ENCODE measurements at regions not wholly inside any gene's neighbourhood (a gene's known extent, or its start where the extent isn't known, plus 50 kb on each side); places are given as distances from the start of the nearest gene placed in this dataset.

GRCh38 chr1:25074351-25075227 lies 144.5 kb upstream of the RUNX3 start:
- no peak for DNase-seq

DNA sequence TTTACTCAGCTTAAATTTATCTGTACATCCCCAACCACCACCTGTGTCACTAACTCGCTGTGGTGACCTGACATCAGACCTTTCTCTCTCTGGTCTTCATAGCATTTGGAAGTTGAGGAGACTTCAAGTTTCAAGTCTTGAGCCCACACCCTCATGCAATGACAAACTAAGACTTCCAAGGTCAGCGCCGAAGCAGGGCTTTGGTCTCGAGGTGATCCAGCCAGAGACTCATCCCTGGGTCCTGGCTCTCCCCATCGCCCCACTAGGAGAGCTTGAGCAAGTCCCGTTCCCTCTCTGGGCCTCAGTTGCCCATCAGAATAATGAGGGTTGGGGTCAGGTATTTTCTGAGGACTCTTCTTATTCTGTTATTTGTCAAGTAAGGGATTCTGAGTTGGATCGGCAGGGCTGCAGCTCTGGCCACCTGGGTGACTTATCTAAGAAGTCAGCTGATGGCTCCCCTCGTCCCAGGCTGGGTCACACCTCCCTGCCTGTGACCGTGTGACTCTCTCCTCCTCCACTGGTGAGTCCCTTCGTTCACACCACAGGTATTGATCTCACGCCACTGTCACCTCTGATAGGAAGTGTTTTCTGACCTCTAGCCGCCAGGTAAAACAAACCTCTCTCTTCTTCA lies 143.7 kb upstream of the RUNX3 start:
- no peak for DNase-seq

DNA sequence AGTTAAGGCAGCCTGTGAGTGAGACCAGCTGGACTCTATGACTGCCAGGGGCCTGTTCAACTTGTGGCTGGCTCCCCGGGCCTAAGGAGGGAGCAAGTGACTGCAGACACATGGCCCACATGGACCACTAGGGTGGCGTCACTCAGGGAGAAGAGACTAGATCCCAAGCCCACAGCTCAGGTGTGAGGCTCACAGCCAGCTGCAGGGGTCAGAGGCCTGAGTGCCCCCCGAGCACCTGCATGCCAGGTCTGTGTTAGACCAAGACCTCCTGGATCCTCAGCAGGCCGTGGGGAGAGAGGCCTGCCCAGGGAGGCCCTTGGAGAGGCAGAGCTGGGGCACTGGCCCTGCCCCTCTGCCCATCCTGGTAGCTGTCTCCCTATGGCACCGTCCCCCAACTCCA lies 142.4 kb upstream of the RUNX3 start:
- DNase-seq, result no peak

GRCh38 chr1:25068829-25069228 lies 138.8 kb upstream of the RUNX3 start:
- DNase-seq, result peak; percentile 3 to 10

DNA sequence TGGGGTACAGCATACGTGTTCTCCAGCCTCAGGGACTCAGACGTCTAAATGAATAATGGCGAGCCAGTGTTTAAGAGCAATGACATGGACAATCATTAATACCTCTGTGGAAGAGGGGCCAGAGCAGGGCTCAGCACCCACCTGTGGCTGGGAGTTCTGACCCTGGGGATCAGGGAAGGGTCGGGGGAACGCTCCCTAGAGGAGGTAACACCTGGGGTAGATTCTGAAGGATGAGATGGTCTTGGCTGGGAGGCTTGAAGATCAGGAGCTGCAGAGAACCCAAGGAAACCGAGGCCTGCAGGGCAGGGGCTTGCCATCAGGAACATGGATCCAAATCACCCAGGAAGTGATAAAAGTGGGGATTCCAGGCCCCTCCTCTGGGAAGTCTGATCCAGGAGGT lies 138.2 kb upstream of the RUNX3 start:
- DNase-seq, result no peak

- DNase-seq, result no peak
Measured at GRCh38 chr1:25067518-25068251, 137.6 kb upstream of the RUNX3 start.

DNA sequence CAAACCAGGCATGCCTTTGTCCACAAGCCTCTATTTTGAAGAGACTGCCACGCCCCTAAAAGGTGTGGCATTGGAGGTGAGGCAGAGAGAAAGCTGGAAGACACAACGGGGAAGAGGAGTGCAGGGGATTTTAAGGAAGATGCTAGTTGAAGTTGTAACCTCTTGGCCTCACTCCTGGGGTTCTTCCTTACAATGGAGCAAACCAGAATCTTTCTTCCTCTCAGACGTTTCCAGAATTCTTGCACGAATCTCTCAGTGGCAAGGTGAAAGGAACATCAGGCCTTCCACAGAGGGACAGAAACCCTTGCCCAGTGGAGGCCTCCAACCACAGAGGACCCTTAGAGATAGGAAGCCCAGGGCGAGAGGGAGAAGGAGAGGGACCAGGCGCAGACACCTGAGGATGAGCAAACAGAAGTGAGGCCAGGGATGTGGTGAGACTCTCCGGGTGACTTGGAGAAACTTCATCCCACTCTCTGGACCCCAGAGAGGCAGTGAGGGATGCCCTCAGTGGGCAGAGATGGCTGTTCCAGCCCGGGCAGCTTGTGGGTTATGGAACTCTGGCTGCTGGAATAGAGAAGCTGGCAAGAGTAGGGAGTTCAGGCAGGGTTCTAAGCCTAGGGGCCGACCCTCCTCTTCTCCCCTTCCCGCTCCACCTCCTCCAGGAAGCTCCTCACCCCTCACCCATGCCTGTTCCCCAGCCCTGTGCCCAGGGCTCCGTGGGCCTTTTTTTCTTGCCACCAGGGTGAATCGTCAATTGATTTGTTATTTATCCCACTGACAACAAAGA lies 136.8 kb upstream of the RUNX3 start:
- no peak for DNase-seq

GRCh38 chr1:25066256-25066655 lies 136.2 kb upstream of the RUNX3 start:
- no peak for DNase-seq

GRCh38 chr1:25065795-25066238 lies 135.7 kb upstream of the RUNX3 start:
- DNase-seq, result no peak

- DNase-seq, result no peak
Measured at GRCh38 chr1:25065321-25065721, 135.2 kb upstream of the RUNX3 start.

- peak in 1 of 2 experiments; percentile 6 for DNase-seq
Measured at GRCh38 chr1:25064465-25065240, 134.6 kb upstream of the RUNX3 start.

DNA sequence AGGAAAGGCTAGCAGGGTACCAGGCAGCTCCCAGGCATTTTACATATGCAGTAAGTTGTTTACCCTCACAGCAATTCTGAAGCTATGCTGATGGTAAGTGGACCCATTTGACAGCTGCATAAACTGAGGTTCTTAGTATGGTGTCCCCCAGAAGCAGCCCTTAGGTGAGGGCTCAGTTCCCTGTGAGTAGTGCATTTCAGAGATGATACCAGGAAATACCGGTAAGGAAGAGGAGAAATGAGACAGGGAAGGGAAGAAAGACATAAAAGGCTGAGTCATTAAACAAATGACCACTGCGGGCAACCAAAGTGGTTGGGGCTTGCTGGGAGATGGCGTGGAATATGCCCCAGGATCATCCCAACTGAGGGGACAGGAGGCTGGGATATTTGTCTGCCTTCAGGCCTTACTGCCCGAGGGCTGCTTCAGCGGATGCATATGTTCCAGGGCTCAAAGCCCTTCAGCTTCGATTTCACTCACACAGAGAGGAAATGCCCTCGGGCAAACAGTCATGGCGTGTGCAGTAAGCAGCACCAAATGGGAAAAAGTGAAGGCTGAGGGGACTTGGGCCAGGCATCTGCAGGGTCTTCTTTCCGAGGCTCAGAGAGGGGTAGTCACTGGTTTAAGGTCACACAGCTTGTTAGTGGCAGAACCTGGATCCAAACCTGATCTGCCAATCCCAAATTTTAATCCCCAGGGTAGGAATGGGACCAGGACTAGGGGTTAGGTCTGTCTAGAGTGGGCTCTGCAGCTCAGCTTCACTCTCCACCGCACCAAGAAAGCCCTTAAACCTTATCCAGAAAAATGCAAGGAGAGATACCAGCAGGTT lies 133.7 kb upstream of the RUNX3 start:
- no peak for DNase-seq

DNA sequence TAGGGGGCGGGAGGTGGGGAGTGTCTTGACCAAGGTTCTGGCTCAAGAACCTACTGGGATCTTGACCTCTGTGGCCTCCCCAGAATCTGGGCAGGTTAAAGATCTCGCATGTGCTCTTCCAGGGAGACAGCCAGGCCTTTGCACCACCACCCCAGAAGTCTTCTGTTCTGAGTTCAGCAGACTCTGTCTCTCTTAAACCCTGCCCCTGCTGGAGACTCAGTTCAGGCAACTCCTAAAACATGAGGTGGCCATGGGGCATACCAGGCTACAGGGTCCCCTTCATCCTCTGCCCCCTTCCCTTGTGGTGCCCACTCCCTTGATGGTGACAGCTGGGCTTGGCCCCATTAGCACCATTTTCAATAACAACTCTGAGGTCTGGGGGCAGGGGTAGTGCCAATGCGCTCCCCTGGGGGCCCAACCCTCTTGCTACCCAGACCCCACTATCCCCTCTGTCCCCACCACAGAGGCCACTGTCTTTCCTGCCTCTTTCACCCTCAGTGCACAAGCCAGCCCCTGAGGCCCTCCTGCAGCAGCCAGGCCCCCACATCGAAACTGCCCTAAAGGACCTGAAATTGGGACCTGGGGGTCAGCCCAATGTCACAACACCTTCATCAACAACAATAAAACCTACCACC lies 132.7 kb upstream of the RUNX3 start:
- no peak for DNase-seq

DNA sequence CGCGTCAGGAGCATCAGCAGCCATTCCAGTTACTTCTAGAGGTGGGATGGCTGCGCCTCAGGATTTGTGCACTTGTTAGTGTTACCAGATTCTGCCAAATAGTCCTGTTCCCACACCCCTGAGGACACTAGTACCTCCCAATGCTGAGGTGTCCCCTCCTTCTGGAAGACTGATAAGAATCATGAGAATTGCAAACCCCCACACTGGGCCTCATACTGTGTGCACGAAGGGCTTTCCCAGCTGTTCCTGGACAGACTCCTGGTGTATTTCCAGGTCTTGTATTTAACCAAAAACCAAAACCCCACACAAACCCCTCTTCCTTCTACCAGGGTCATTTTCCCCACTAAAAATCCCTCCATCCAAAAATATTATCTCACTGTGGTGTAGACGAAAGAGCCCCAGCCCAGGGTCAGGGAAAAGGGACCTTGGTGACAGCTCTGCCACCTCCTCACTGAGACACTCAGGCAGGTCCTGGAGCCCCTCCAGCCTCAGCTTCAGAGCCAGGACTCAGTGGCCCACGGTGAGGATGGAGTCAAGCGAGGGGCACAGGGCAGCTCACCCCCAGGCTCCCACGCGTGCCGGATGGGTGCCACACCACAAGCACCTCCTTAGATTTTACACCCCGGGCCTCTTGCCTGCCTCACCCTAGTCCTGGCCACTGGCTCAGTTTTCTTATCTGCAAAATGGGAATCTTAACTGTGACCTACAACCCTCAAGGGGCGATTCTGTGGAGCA lies 131.4 kb upstream of the RUNX3 start:
- DNase-seq, result no peak

- DNase-seq, result no peak
Measured at GRCh38 chr1:25057188-25057587, 127.1 kb upstream of the RUNX3 start.

DNA sequence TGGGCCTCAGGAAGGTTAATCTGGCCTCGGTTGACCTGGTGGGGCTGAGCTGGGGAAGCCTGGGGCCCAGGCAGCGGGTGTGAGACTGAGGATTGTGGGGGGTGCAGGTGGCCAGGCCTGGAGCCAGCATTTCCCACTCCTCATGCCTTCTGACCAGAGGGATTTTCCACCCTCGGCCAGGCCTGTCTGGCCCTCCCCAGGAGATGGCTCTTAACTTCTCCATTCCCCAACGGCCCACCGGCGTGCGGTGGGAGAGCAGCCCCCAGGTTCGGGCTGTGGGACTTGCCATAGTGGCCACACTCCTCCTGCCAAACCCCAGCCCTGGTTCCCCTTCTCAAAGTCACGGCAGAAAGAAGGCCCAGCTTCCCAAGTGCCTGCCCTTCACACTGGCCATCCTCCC lies 126.5 kb upstream of the RUNX3 start:
- no peak for DNase-seq

DNA sequence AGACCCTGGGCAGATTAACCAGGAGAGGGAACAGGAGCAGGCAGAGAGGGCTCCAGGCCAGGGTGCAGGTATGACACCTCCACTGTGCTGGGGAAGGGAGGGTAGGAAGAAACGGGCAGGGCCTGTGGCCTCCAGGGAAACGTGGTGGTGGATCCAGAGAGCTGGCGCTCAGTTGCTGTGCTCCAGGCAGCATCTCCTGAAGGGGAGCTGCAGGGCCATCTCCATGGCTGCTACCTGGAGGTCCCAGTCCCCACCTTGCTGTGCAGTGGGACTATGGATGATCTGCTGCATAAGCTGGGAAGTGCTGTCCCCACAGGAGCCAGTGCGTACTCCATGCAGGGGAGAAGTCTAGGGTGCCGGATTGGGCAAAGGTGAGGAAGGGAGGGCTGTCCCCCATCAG lies 125.9 kb upstream of the RUNX3 start:
- no peak for DNase-seq

GRCh38 chr1:25055324-25055780 lies 125.3 kb upstream of the RUNX3 start:
- no peak for DNase-seq

DNA sequence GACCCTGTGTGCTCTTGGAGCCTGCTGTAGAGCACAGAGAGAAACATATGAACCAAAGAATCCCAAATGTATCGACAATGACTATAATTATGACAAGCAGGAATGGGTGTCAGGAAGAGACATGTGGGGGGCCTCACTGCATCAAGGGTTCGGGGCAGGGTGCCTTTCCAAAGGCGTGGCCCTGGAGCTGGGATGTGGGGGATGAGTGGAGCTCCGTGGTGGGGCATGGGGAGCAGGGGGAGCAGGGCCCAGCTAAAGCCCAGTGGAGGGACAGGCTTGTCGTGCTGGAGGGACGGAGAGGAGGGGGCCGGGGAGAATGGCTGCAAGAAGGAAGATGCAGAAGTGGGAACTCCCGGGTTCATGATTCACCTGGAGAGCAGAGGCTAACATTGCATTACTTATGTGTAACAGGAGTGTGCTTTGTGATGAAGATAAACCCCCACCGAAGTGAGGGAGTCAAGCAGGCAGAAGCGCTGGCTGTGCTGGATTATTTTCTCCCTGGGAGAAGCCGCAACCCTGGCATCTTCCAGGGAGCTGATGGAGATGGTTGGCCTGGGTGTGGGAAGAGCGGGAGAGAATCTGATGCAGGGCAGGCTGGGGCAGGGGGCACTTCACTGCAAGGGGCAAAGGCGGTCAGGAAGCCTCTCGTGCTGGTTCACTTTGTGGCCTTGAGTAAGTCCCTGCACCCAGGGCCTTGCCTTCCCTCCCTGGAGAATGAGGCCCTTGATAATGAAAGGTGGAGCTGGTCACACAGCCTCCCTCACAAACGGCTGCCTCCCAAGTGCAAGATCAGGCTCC lies 124.6 kb upstream of the RUNX3 start:
- no peak for DNase-seq
